HepG2 (cell line): ENCODE measurements at regions not wholly inside any gene's neighbourhood (a gene's known extent, or its start where the extent isn't known, plus 50 kb on each side); places are given as distances from the start of the nearest gene placed in this dataset.

ENCODE experiments used
- ATAC-seq: fragments of 200-7000 bp; cut with Tn5 transposase; 3 replicates; pipeline ENCODE4 v1.9.1; 2020; ENCODE audit warnings: mild to moderate bottlenecking, moderate library complexity
- BruUV-seq: library from RNA; stranded (reverse); fragments of 400-500 nt; replicated peaks from 2 replicates; lab custom pipeline; 2021; lab: Mats Ljungman, UMichigan
- CTCF ChIA-PET: fragments of 300-600 bp; formaldehyde crosslinking; extraction: SDS; loops from one replicate; lab custom pipeline; 2021; ENCODE audit warnings: low total read pairs, inconsistent platforms, low intra/inter-chr PET ratio; lab: Yijun Ruan, JAX
- POLR2A ChIA-PET: fragments of 350-600 bp; sonication (Branson Sonifier 250); formaldehyde crosslinking; loops from one replicate; lab custom pipeline; 2020; ENCODE audit warnings: antibody characterized with exemption, inconsistent platforms; lab: Yijun Ruan, JAX
- DNase-seq: peaks from one replicate; pipeline ENCODE4 v3.0.0-alpha.2; 2015; ENCODE audit warnings: low spot score
- FAIRE-seq: peaks from 3 replicates; lab custom pipeline; 2011; peaks lifted over from hg19 to GRCh38; lab: Jason Lieb, UNC
- H2AFZ ChIP-seq: one replicate; pipeline ENCODE4 v1.6.1; 2011; ENCODE audit warnings: low read length, inconsistent platforms
- H3K27ac ChIP-seq: fragments of 300-600 bp; 3 replicates; pipeline ENCODE4 v1.8.0; 2011; ENCODE audit warnings: mixed run types, mild to moderate bottlenecking, mixed read lengths, low read length, inconsistent platforms; ENCODE audit not compliant: insufficient read depth; ENCODE audit errors: extremely low read length
- H3K27me3 ChIP-seq, 2 experiments: fragments of 200-600 bp in 1 of 2; 2 replicates in 1 of 2; 3 replicates in 1 of 2; pipeline versions ENCODE4 v1.6.0 to v1.8.0; 2011; ENCODE audit warnings: low read length in 2 of 2, mild to moderate bottlenecking in 2 of 2, moderate library complexity in 2 of 2, inconsistent platforms in 1 of 2; ENCODE audit not compliant: insufficient read depth in 2 of 2, control insufficient read depth in 1 of 2
- H3K36me3 ChIP-seq, 2 experiments: fragments of 200-600 bp in 1 of 2; replicated peaks in 1 of 2; 2 replicates in 1 of 2; 3 replicates in 1 of 2; pipeline versions ENCODE4 v1.5.1 to v1.8.0; 2011; ENCODE audit warnings: low read length in 2 of 2, inconsistent platforms in 1 of 2; ENCODE audit not compliant: insufficient read depth in 2 of 2, control insufficient read depth in 1 of 2
- H3K4me1 ChIP-seq: 2 replicates; pipeline ENCODE4 v1.5.1; 2012; ENCODE audit warnings: low read length, inconsistent platforms; ENCODE audit not compliant: insufficient read depth
- H3K4me2 ChIP-seq: 2 replicates; pipeline ENCODE4 v1.6.0; 2011; ENCODE audit warnings: low read depth, low read length, inconsistent platforms
- H3K4me3 ChIP-seq, 3 experiments: fragments of 200-600 bp in 1 of 3; sonication (generic), shearing (Covaris generic) in 1 of 3; replicated peaks in 1 of 3; 2 replicates each; pipeline ENCODE4 v1.5.1; 2011 to 2016; ENCODE audit warnings: low read length in 3 of 3, inconsistent platforms in 2 of 3, low read depth in 2 of 3, mild to moderate bottlenecking in 2 of 3, control low read depth in 1 of 3, mixed read lengths in 1 of 3; ENCODE audit not compliant: insufficient read depth in 1 of 3
- H3K79me2 ChIP-seq: one replicate; pipeline ENCODE4 v1.6.1; 2011; ENCODE audit warnings: low read length, inconsistent platforms; ENCODE audit not compliant: insufficient read depth
- H3K9ac ChIP-seq: 2 replicates; pipeline ENCODE4 v1.6.0; 2011; ENCODE audit warnings: mild to moderate bottlenecking, low read depth, low read length, inconsistent platforms; ENCODE audit not compliant: insufficient read depth
- H3K9me3 ChIP-seq: 2 replicates; pipeline ENCODE4 v1.5.1; 2012; ENCODE audit warnings: mild to moderate bottlenecking, low read length
- H4K20me1 ChIP-seq: 2 replicates; pipeline ENCODE4 v1.6.0; 2011; ENCODE audit warnings: inconsistent platforms, mild to moderate bottlenecking, low read length, moderate library complexity; ENCODE audit not compliant: insufficient read depth
- ARNTL ChIP-seq: sonication (generic); formaldehyde crosslinking; IDR thresholded peaks from 2 replicates; pipeline ENCODE4 v1.4.0; 2020; ENCODE audit warnings: mild to moderate bottlenecking, missing genetic modification reagents
- ELK4 ChIP-seq: sonication (generic); formaldehyde crosslinking; IDR thresholded peaks from 2 replicates; pipeline ENCODE4 v1.9.0; 2021; ENCODE audit warnings: missing genetic modification reagents, borderline replicate concordance
- FOSL2 ChIP-seq: sonication (generic); formaldehyde crosslinking; IDR thresholded peaks from 2 replicates; pipeline ENCODE4 v1.4.0; 2020; ENCODE audit warnings: missing genetic modification reagents
- FOXJ3 ChIP-seq: sonication (generic); formaldehyde crosslinking; IDR thresholded peaks from 2 replicates; pipeline ENCODE4 v1.4.0; 2020; ENCODE audit warnings: missing genetic modification reagents, mild to moderate bottlenecking, borderline replicate concordance
- FOXP1 ChIP-seq, 2 experiments: fragments of 450-650 bp in 1 of 2; IDR thresholded peaks; 2 replicates each; pipeline ENCODE4 v1.6.1; 2017 to 2018; ENCODE audit warnings: antibody characterized with exemption in 1 of 2
- KLF11 ChIP-seq: IDR thresholded peaks from 2 replicates; pipeline ENCODE4 v1.6.1; 2016; ENCODE audit warnings: missing compliant biosample characterization
- PATZ1 ChIP-seq: sonication (generic); formaldehyde crosslinking; IDR thresholded peaks from 2 replicates; pipeline ENCODE4 v1.4.0; 2020; ENCODE audit warnings: missing genetic modification reagents
- RARA ChIP-seq: IDR thresholded peaks from 2 replicates; pipeline ENCODE4 v1.6.1; 2016; ENCODE audit warnings: missing genetic modification reagents, missing compliant biosample characterization
- U2AF2 ChIP-seq: fragments of 200-400 bp; formaldehyde crosslinking; IDR thresholded peaks from 2 replicates; pipeline ENCODE4 v1.6.1; 2017; ENCODE audit warnings: low read depth, mild to moderate bottlenecking, low read length
- WIZ ChIP-seq: sonication (generic); formaldehyde crosslinking; IDR thresholded peaks from 2 replicates; pipeline ENCODE4 v1.5.1; 2020; ENCODE audit warnings: mild to moderate bottlenecking, missing genetic modification reagents
- ZBTB34 ChIP-seq: sonication (generic); formaldehyde crosslinking; IDR thresholded peaks from 2 replicates; pipeline ENCODE4 v1.8.0; 2022; ENCODE audit warnings: mild to moderate bottlenecking, missing genetic modification reagents
- ZNF557 ChIP-seq: sonication (generic); formaldehyde crosslinking; IDR thresholded peaks from 2 replicates; pipeline ENCODE4 v1.4.0; 2020; ENCODE audit warnings: missing genetic modification reagents
- ZNF703 ChIP-seq: sonication (generic); formaldehyde crosslinking; IDR thresholded peaks from 2 replicates; pipeline ENCODE4 v1.5.1; 2020; ENCODE audit warnings: missing genetic modification reagents, mild to moderate bottlenecking, moderate library complexity, borderline replicate concordance
- ZNF713 ChIP-seq: sonication (generic); formaldehyde crosslinking; IDR thresholded peaks from 2 replicates; pipeline ENCODE4 v1.4.0; 2020; ENCODE audit warnings: mild to moderate bottlenecking, missing genetic modification reagents
- ZNF891 ChIP-seq: sonication (generic); formaldehyde crosslinking; IDR thresholded peaks from 2 replicates; pipeline ENCODE4 v1.5.0; 2020; ENCODE audit warnings: mild to moderate bottlenecking, missing genetic modification reagents
- WGBS: methylation state at CpG from one replicate; pipeline ENCODE4 v1.1.6; 2017; ENCODE audit warnings: low lambda C conversion rate; 5-methylcytosine and 5-hydroxymethylcytosine counted together
- in situ Hi-C: cut with HindIII; loops from 2 replicates; pipeline ENCODE4 v1.10.0; 2017; ENCODE audit warnings: low pct_unique_long_range_greater_than_20kb; ENCODE audit not compliant: extremely low pct_ligation_motif_present
- intact Hi-C: fragments of 100-400 bp; cut with micrococcal nuclease; formaldehyde crosslinking; loops from one replicate; pipeline ENCODE4 v1.10.0; 2022; ENCODE audit not compliant: unreplicated experiment

- TF ChIP-seq WIZ (CRISPR knock-in tag), result no peak
Observed at GRCh38 chr15:38171973-38172372, 80.7 kb upstream of the SPRED1 start (continued).

- no peak for FAIRE-seq
- ChIA-PET CTCF (no interaction called here), POLR2A (no interaction called here)
- no TSS peak for BruUV-seq
- Histone ChIP-seq H3K36me3 (no peaks in the 10 kb centered on the region), H2AFZ (no peak overlapping the region), H3K4me2 (no peak overlapping the region)
- TF ChIP-seq U2AF2, result no peak
- no peak for TF ChIP-seq ZNF891 (CRISPR knock-in tag)
- TF ChIP-seq ZNF713, result no peak
- TF ChIP-seq FOXP1 (IDR thresholded peaks at IDR 0.05), result no peak
- no peak for TF ChIP-seq FOXP1 (CRISPR knock-in tag; IDR thresholded peaks at IDR 0.05)
- TF ChIP-seq, all 625 proteins: peak for 0
- ATAC-seq, result no peak
- Histone ChIP-seq H3K27me3 (no peaks in the 10 kb centered on the region; a peak in 1 of 5 replicates), H3K9ac (no peak overlapping the region), H3K4me3 (no peak overlapping the region), H3K9me3 (no peaks in the 10 kb centered on the region), H3K27ac (no peak overlapping the region), H4K20me1 (no peaks in the 10 kb centered on the region), H3K4me1 (no peaks in the 10 kb centered on the region), H3K79me2 (no peaks in the 10 kb centered on the region)
- in situ Hi-C loops (no loop called here), intact Hi-C loops (no loop called here)
- whole genome bisulfite sequencing, result 0% methylated on average over 1 of the region's 1 CpG
- no peak for DNase-seq
Observed at GRCh38 chr15:38174691-38175090, 77.9 kb upstream of the SPRED1 start.

GRCh38 chr15:38176155-38176554, 76.5 kb upstream of the SPRED1 start:
- CTCF ChIA-PET, result no interaction called here
- Histone ChIP-seq H3K36me3 (no peaks in the 10 kb centered on the region), H3K4me1 (no peaks in the 10 kb centered on the region), H3K9me3 (no peaks in the 10 kb centered on the region), H3K27ac (no peak overlapping the region), H3K27me3 (no peaks in the 10 kb centered on the region; a peak in 1 of 5 replicates), H2AFZ (no peak overlapping the region), H3K79me2 (no peaks in the 10 kb centered on the region), H4K20me1 (no peaks in the 10 kb centered on the region), H3K4me2 (no peak overlapping the region), H3K4me3 (no peak overlapping the region), H3K9ac (no peak overlapping the region)
- no peak for ATAC-seq
- in situ Hi-C loops, result no loop called here
- 12% methylated on average over 4 of the region's 4 CpGs for WGBS
- no peak for DNase-seq
- POLR2A ChIA-PET, result no interaction called here
- no TSS peak for BruUV-seq
- intact Hi-C loops, result no loop called here
- no peak for FAIRE-seq
- no peak for TF ChIP-seq FOSL2 (CRISPR knock-in tag)
- TF ChIP-seq ELK4 (CRISPR knock-in tag), result no peak
- no peak for TF ChIP-seq FOXJ3 (CRISPR knock-in tag)
- TF ChIP-seq PATZ1 (CRISPR knock-in tag), result no peak
- TF ChIP-seq ZBTB34, result no peak
- TF ChIP-seq ARNTL (CRISPR knock-in tag), result no peak
- no peak for TF ChIP-seq KLF11 (CRISPR knock-in tag)
- TF ChIP-seq ZNF557 (CRISPR knock-in tag), result no peak
- no peak for TF ChIP-seq ZNF703 (CRISPR knock-in tag)
- TF ChIP-seq RARA (CRISPR knock-in tag), result no peak
